ENCODE measurements at regions not wholly inside any gene's neighbourhood (a gene's known extent, or its start where the extent isn't known, plus 50 kb on each side); places are given as distances from the start of the nearest gene placed in this dataset.

DNA sequence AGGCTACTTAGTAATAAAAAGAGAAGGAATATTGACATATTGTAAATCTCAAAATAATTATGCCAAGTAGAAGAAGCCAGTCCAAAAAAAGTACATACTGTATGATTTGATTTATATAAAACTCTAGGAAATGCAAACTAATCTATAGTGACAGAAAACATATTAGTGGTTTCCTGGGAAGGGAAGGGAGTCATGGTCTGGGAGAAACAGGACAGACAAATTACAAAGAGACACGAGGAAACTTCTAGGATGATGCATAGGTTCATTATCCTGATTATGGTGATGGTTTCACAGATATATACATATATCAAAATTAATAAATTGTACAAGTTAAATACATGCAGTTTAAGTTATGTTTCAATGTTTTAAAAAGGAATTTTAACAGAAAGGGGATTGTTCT is 81.0 kb upstream of the GOLGA8B start:
- Histone ChIP-seq H3K27me3 (ENCODE audit: insufficient read depth, low read depth, severe bottlenecking) (no peaks in the 10 kb centered on the region), H3K4me3 (ENCODE audit: low read depth, low read length) (no peak overlapping the region), H3K27ac (no peak overlapping the region), H3K9me3 (ENCODE audit: severe bottlenecking) (no peaks in the 10 kb centered on the region), H3K36me3 (no peaks in the 10 kb centered on the region)
- no peak for DNase-seq
- no peak for TF ChIP-seq CTCF (IDR thresholded peaks at IDR 0.05; ENCODE audit: low read depth, low read length)

GRCh38 chr15:34663101-34663500 is 79.7 kb upstream of the GOLGA8B start:
- H3K27me3 ChIP-seq (ENCODE audit: insufficient read depth, low read depth, severe bottlenecking) = no peaks in the 10 kb centered on the region
- TF ChIP-seq CTCF (IDR thresholded peaks at IDR 0.05; ENCODE audit: low read depth, low read length) = no peak
- no peaks in the 10 kb centered on the region for H3K36me3 ChIP-seq
- H3K9me3 ChIP-seq (ENCODE audit: severe bottlenecking) = no peaks in the 10 kb centered on the region
- no peak overlapping the region for H3K27ac ChIP-seq
- H3K4me3 ChIP-seq (ENCODE audit: low read depth, low read length) = no peak overlapping the region
- no peak for DNase-seq

- DNase-seq = no peak
- no peak overlapping the region for H3K27ac ChIP-seq
- H3K36me3 ChIP-seq = no peaks in the 10 kb centered on the region
- no peak for TF ChIP-seq CTCF (IDR thresholded peaks at IDR 0.05; ENCODE audit: low read depth, low read length)
- no peaks in the 10 kb centered on the region for H3K27me3 ChIP-seq (ENCODE audit: insufficient read depth, low read depth, severe bottlenecking)
- H3K9me3 ChIP-seq (ENCODE audit: severe bottlenecking) = no peaks in the 10 kb centered on the region
- H3K4me3 ChIP-seq (ENCODE audit: low read depth, low read length) = no peak overlapping the region
Measured at GRCh38 chr15:34659056-34659455, 75.6 kb upstream of the GOLGA8B start.

DNA sequence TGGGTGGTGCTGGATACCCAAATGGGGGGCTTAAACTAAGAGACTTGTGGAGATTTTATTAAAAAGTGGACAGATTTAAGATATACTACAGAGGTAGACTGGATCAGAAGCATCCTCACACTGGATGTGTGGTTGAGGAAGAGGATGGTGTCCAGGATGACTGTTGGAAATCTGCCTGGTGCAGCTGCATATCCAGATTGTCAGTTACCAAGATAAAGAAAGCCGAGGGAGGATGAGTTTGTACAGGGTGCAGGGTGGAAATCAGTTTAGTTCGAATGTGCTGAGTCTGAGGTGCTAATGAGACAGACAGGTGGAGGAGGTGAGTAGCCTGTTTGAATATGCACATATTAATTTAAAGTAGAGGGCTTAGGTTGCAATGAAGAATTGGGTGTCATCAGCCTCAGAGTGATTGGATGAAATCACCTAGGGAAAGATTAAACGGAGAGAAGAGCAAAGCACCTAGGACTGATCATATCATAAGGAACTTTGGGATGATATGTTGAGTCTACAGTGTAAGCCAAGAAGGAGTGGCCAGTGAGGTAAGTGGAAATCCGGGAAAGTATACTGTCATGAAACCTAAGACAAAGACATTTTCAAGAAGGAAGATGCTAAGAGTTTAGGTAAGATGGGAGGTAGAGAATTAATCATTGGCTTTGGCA is 74.1 kb upstream of the GOLGA8B start:
- H3K4me3 ChIP-seq (ENCODE audit: low read depth, low read length) = no peak overlapping the region
- no peaks in the 10 kb centered on the region for H3K27me3 ChIP-seq (ENCODE audit: insufficient read depth, low read depth, severe bottlenecking)
- H3K27ac ChIP-seq = no peak overlapping the region
- no peaks in the 10 kb centered on the region for H3K36me3 ChIP-seq
- TF ChIP-seq CTCF (IDR thresholded peaks at IDR 0.05; ENCODE audit: low read depth, low read length) = no peak
- H3K9me3 ChIP-seq (ENCODE audit: severe bottlenecking) = no peaks in the 10 kb centered on the region
- DNase-seq = no peak

DNA sequence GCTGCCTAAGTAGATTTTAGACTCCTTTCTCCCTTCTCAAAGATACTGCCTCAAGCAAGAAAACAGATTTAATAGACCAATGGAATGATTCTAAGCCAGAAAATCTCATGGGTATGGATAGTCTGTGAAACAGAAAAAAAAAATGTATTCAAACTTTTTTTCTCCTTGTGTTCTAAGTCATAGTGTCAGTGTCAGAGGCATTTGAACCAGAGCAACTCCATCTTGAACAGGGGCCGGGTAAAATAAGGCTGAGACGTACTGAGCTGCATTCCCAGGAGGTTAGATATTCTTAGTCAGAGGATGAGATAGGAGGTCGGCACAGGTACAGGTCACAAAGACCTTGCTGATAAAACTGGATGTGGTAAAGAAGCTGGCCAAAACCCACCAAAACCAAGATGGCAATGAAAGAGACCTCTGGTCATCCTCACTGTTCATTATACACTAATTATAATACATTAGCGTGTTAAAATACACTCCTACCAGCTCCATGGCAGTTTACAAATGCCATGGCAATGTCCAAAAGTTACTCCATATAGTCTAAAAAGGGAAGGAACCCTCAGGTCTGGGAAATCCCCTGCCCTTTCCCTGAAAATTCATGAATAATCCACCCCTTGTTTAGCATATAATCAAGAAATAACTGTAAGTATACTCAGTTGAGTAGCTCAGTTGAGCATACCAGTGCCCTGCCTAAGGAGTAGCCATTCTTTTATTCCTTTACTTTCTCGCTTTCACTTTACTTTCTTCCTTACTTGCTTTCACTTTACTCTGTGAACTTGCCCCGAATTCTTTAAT is 72.8 kb upstream of the GOLGA8B start:
- Histone ChIP-seq H3K4me3 (ENCODE audit: low read depth, low read length) (no peak overlapping the region), H3K36me3 (no peaks in the 10 kb centered on the region), H3K9me3 (ENCODE audit: severe bottlenecking) (no peaks in the 10 kb centered on the region), H3K27me3 (ENCODE audit: insufficient read depth, low read depth, severe bottlenecking) (no peaks in the 10 kb centered on the region), H3K27ac (no peak overlapping the region)
- TF ChIP-seq CTCF (IDR thresholded peaks at IDR 0.05; ENCODE audit: low read depth, low read length) = no peak
- no peak for DNase-seq

All from WERI-Rb-1 (cell line).